ENCODE measurements at regions not wholly inside any gene's neighbourhood (a gene's known extent, or its start where the extent isn't known, plus 50 kb on each side); places are given as distances from the start of the nearest gene placed in this dataset.
"Not testable (repeated sequence)": the region's sequence is repeated elsewhere in the genome, so short reads cannot be mapped to it uniquely, and the experiment has no call there.

DNA sequence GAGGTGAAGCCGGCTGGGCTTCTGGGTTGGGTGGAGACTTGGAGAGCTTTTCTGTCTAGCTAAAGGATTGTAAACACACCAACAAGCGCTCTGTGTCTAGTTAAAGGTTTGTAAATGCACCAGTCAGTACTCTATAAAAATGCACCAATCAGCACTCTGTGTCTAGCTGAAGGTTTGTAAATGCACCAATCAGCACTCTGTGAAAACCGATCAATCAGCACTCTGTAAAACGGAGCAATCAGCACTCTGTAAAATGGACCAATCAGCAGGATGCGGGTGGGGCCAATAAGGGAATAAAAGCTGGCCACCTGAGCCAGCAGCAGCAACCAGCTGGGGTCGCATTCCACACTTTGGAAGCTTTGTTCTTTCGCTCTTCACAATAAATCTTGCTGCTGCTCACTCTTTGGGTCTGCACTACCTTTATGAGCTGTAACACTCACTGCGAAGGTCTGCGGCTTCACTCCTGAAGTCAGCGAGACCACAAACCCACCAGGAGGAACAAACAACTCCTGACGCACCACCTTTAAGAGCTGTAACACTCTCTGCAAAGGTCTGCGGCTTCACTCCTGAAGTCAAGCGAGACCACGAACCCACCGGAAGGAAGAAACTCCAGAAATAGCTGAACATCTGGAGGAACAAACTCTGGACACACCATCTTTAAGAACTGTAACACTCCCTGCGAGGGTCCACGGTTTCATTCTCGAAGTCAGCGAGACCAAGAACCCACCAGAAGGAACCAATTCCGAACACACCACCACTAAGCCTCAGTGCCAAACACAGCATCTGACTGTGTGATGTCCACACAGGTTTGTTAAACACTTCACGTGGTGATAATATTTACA lies 378.2 kb upstream of the CCDC54 start:
- not testable (repeated sequence) for DNase-seq (ENCODE audit: low read depth in 2 of 2)

GRCh38 chr3:107001635-107002034 lies 375.6 kb upstream of the CCDC54 start:
- DNase-seq (ENCODE audit: low read depth in 2 of 2) = no peak

DNA sequence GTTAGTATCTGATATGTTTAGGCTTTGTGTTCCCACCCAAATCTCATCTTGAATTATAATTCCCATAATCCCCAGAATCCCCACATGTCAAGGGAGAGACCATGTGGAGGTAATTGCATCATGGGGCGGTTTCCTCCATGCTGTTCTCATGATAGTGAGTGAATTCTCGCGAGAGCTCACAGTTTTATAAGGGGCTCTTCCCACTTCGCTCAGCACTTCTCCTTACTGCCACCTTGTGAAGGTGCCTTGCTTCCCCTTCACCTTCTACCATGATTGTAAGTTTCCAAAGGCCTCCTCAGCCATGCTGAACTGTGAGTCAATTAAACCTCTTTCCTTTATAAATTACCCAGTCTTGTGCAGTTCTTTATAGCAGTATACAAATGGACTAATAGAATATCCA lies 371.9 kb upstream of the CCDC54 start:
- not testable (repeated sequence) for DNase-seq (ENCODE audit: low read depth in 2 of 2)

- no peak for DNase-seq (ENCODE audit: low read depth in 2 of 2)
Observed at GRCh38 chr3:107008213-107008612, 369.0 kb upstream of the CCDC54 start.

DNA sequence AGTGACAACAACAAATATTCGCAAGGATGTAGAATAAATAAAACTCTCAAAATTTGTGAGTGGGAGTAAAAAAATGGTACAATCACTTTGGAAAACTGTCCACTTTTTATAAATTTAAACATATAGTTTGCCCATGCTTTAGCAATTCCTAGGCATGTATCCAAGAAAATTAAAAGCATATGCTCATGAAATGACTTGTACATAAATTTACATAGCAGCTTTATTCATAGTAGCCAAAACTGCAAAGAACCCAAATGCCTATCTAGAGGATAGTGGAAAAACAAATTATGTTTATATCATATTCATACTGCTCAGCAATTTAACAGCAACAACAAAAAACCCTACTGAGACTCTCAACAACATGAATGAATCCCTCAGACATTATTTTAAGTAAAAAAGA lies 363.6 kb upstream of the CCDC54 start:
- DNase-seq (ENCODE audit: low read depth in 2 of 2) = no peak

DNA sequence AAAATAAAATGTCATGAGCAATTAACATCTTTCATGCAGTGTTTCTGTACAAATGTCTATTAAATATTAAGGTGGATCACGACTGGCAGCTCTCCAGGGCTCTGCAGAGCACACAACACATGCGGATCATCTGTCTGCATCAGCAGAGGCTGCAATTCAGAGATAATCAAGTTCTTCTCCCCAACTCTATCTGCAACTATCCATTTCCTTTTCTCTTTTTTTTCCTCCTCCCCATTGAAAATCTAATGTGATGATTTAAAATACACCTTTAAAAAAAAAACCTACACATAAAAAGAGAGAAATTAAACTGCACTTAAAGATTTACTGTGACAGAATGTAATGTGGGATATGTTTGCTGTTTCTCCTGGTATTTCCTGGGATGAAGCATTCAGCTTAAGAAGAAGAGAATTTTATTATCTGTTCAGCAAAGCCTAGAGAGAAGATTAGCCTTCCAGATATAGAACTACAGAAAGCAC lies 352.6 kb upstream of the CCDC54 start:
- no peak for DNase-seq (ENCODE audit: low read depth in 2 of 2)

DNA sequence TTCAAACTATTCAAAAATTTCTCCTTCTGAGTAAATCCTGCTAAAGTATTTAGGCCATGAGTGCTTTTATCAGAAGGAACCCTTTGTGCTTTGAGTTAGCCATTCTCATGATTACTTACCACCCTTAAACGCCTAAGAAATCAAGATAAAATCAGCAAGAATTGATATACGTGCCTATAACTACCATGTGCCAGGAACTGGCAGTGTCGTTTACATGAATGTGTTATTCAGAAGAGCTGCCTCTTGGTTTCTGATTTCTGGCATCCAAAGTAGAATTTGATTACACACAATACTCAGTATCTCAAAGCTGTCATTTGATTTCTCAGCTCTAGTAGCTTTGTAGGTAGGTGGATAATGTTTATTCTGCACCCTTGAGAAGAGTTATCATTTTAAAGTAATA lies 351.3 kb upstream of the CCDC54 start:
- no peak for DNase-seq (ENCODE audit: low read depth in 2 of 2)

GRCh38 chr3:107028086-107028485 lies 349.2 kb upstream of the CCDC54 start:
- no peak for DNase-seq (ENCODE audit: low read depth in 2 of 2)

GRCh38 chr3:107028626-107029025 lies 348.6 kb upstream of the CCDC54 start:
- DNase-seq (ENCODE audit: low read depth in 2 of 2) = no peak

DNA sequence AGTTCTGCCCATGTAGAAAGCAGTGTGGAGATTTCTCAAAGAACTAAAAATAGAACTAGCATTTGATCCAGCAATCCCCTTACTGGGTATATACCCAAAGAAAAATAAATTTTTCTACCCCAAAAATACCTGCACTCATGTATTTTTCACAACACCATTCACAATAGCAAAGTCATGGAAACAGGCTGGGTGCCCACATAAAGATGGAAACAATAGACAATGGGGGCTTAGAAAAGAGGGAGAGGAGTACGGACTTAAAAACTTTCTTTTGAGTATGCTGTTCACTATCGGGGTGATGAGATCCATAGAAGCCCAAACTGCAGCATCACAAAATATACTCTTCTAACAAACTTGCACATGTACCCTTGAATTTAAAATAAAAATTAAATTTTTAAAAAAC lies 345.1 kb upstream of the CCDC54 start:
- no peak for DNase-seq (ENCODE audit: low read depth in 2 of 2)

DNA sequence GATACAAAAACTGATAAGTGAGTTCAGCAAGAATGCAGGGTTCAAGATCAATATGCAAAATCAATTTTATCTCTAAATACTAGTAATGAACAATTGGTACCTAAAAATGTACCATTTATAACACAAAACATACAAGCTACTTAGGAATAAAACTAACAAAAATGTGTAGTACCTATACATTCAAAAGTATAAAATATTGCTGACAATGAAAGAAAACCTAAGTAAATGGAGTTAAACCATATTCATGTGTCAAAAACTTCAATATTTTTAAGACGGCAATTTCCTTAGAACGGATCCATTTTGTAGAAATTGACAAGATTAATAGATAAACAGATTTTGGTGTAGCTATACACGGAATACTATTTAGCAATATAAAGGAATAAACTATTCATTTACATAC lies 343.1 kb upstream of the CCDC54 start:
- no peak for DNase-seq (ENCODE audit: low read depth in 2 of 2)

GRCh38 chr3:107035176-107035575 lies 342.1 kb upstream of the CCDC54 start:
- no peak for DNase-seq (ENCODE audit: low read depth in 2 of 2)

DNA sequence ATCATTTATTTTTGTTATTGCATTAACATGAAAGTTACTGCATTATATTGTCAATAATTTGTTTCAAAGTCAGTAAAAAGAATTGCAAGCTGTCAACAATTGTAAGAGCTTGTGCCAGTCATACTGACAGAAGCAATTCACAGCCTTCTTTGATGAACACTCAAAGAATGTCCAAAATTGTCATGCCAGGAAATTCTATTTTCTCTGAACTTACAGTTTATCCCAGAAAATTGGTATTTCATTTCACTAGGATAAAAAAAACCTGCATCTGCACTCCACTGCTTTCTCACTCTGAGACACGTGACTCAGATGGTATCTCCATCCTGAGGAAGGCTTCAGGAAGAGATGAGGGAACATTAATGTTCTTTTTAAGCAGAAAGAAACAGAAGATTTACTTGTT lies 332.6 kb upstream of the CCDC54 start:
- no peak for DNase-seq (ENCODE audit: low read depth in 2 of 2)

- DNase-seq (ENCODE audit: low read depth in 2 of 2) = no peak
Observed at GRCh38 chr3:107045791-107046190, 331.4 kb upstream of the CCDC54 start.

- no peak for DNase-seq (ENCODE audit: low read depth in 2 of 2)
Observed at GRCh38 chr3:107055181-107055942, 321.9 kb upstream of the CCDC54 start.

GRCh38 chr3:107061466-107061865 lies 315.8 kb upstream of the CCDC54 start:
- DNase-seq (ENCODE audit: low read depth in 2 of 2) = no peak

DNA sequence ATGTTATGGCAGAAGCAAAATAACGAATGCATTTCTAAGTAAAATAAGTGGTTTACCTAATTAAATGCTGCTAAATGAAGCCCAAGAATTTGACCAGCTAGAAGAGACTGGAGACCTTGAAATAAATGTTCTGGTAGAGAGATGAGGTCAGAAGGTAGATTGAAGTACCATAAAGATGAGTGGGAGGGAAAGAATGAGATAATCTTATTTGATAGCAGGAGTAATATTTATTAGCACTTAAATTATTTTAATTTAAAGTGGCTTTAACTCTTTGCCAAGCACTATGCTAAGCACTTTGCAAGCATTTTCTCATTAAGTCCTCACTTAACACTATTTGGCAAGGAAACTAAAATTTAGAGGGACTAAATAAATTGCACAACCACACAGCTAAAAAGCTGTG lies 314.9 kb upstream of the CCDC54 start:
- no peak for DNase-seq (ENCODE audit: low read depth in 2 of 2)

DNA sequence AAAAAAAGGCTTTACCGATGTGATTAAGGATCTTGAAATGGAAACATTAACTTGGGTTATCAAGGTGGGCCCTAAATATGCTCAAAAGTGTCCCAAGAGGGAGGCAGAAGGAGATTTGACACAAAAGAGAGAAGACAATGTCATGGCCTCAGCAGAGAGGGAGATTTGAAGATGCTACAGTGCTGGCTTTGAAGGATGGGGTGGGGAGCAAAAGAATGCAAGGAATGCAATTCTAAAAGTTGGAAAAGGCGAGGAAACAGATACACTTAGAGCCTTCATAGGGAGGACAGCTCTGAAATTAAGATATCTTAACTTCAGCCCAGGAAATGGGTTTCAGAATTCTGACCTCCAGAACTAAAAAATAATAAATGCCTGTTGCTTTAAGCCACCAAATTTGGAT lies 314.5 kb upstream of the CCDC54 start:
- DNase-seq (ENCODE audit: low read depth in 2 of 2) = no peak

- no peak for DNase-seq (ENCODE audit: low read depth in 2 of 2)
Observed at GRCh38 chr3:107063351-107063750, 313.9 kb upstream of the CCDC54 start.

DNA sequence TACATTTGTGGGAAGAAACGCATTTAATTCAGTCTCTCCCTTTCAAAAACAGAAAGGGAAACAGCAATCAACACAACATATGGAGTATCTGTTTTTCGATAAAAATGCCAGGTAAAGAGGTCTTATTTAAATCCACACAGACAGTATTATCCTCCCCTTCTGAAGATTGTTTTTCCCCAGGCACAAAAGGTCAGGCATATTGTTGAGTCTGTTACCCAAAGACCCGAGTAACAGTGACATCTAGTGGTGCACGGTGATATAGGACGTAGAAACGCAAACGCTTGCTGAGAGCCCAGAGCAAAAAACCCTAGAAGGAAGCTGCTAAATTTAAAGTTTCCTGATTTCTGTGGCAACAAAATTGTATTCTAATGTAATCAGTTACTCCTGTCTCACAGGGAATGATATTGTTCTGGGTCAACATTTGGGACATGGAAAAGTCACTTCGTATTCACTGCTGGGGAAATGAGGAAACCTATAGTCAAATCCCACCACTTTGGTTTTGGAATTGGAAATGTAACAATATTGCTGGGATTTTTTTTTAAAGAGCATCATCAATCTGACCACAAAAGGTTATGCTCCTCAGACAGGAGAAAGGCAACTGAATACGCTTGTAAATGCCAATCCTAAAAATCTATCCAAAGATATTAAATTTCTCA lies 312.7 kb upstream of the CCDC54 start:
- peak; percentile 12 to 41 for DNase-seq (ENCODE audit: low read depth in 2 of 2)

GRCh38 chr3:107065094-107065861 lies 312.0 kb upstream of the CCDC54 start:
- no peak for DNase-seq (ENCODE audit: low read depth in 2 of 2)

DNA sequence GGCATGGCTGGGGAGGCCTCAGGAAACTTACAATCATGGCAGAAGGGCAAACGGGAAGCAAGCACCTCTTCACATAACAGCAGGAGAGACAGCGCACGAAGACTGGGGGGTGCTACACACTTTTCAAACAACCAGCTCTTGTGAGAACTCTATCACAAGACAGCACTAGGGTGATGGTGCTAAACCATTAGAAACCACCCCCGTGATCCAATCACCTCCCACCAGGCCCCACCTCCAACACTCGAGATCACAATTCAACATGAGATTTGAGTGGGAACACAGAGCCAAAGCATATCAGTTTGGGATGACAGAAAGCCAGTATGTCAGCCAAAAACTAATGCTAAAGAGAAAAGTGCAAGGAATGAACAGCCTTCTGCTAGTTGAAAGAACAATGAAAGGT lies 309.8 kb upstream of the CCDC54 start:
- DNase-seq (ENCODE audit: low read depth in 2 of 2) = no peak
